KMS-11 (cell line): ENCODE measurements at regions not wholly inside any gene's neighbourhood (a gene's known extent, or its start where the extent isn't known, plus 50 kb on each side); places are given as distances from the start of the nearest gene placed in this dataset.

Experiments
- H2AFZ ChIP-seq: fragments of 200-600 bp; sonication (generic); 2 replicates; pipeline ENCODE4 v1.6.1; 2016; ENCODE audit warnings: antibody characterized with exemption, mixed run types, low read depth
- H3K27ac ChIP-seq: fragments of 200-600 bp; sonication (generic); 2 replicates; pipeline ENCODE4 v1.6.1; 2016; ENCODE audit warnings: mild to moderate bottlenecking, mixed run types
- H3K27me3 ChIP-seq: fragments of 200-600 bp; sonication (generic); 2 replicates; pipeline ENCODE4 v1.6.1; 2017; ENCODE audit warnings: mild to moderate bottlenecking, low read depth, mixed run types, moderate library complexity; ENCODE audit not compliant: insufficient read depth
- H3K36me3 ChIP-seq: fragments of 200-600 bp; sonication (generic); 2 replicates; pipeline ENCODE4 v1.6.1; 2017; ENCODE audit warnings: mild to moderate bottlenecking, mixed run types; ENCODE audit not compliant: insufficient read depth
- H3K4me1 ChIP-seq: fragments of 200-600 bp; sonication (generic); 2 replicates; pipeline ENCODE4 v1.6.1; 2016; ENCODE audit warnings: mild to moderate bottlenecking, low read depth, mixed run types; ENCODE audit not compliant: poor library complexity, severe bottlenecking
- H3K4me2 ChIP-seq: fragments of 200-600 bp; sonication (generic); 2 replicates; pipeline ENCODE4 v1.7.0; 2016; ENCODE audit warnings: mild to moderate bottlenecking, mixed run types
- H3K4me3 ChIP-seq: fragments of 200-600 bp; sonication (generic); IDR thresholded peaks from 2 replicates; pipeline ENCODE4 v1.6.1; 2017; ENCODE audit warnings: low read depth, low read length, mixed read lengths; ENCODE audit not compliant: insufficient read depth
- H3K79me2 ChIP-seq: fragments of 200-600 bp; sonication (generic); 2 replicates; pipeline ENCODE4 v1.6.1; 2016; ENCODE audit warnings: low read depth, mixed run types; ENCODE audit not compliant: insufficient read depth
- H3K9ac ChIP-seq: fragments of 200-600 bp; sonication (generic); 2 replicates; pipeline ENCODE4 v1.6.1; 2016; ENCODE audit warnings: mild to moderate bottlenecking, mixed run types
- H4K20me1 ChIP-seq: fragments of 200-600 bp; sonication (generic); 2 replicates; pipeline ENCODE4 v1.6.1; 2016; ENCODE audit warnings: mild to moderate bottlenecking, mixed run types; ENCODE audit not compliant: insufficient read depth
- TF ChIP-seq, protein P1 (sequence below): fragments of 200-600 bp; sonication (generic); conservative IDR thresholded peaks from 2 replicates; pipeline ENCODE4 v1.6.1; 2017; ENCODE audit warnings: low read depth, mild to moderate bottlenecking, antibody characterized with exemption, low read length, moderate library complexity, mixed read lengths

DNA sequence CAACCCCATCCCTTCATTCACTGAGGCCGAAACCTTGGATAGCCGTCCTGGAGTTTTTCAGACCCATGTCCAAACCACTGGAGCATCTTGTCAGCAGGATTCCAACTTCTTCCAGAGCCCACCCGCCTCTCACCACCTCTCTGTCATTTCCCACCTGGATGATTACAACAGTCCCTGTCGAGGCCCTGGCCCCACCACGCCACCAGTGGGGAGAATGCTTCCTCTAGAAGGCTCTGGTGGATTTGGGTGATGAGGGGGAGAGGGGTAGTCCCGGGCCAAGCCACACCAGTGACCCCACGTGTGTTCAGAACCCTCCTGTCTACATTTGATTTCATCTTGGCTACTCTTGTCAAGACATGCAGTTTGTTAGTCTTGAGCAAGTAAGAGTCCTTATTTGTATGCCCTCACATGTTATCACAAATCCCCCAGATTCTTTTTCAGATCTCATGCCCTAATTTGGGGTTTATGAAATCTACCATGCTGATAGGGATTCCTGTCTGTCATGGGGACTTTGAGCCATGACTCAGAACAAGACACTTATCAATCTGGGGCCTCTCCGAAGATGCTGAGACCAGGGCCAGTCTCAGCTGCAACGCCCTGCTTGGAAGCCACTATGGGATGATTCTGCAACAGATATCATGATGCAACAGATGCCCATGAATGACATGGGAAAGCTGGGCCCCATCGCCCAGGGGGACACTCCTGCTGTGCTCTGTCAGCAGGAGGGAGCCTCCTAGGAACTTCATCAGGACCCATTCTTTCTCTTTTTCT, 186.1 kb downstream of the ZFP36L2 start:
- Histone ChIP-seq H3K4me1 (no peaks in the 10 kb centered on the region), H3K9ac (no peak overlapping the region), H3K4me3 (no peak overlapping the region), H4K20me1 (no peaks in the 10 kb centered on the region), H3K79me2 (no peaks in the 10 kb centered on the region), H3K36me3 (no peaks in the 10 kb centered on the region), H2AFZ (no peak overlapping the region), H3K4me2 (no peak overlapping the region), H3K27me3 (no peaks in the 10 kb centered on the region), H3K27ac (no peak overlapping the region)
- TF ChIP-seq, protein P1, sequence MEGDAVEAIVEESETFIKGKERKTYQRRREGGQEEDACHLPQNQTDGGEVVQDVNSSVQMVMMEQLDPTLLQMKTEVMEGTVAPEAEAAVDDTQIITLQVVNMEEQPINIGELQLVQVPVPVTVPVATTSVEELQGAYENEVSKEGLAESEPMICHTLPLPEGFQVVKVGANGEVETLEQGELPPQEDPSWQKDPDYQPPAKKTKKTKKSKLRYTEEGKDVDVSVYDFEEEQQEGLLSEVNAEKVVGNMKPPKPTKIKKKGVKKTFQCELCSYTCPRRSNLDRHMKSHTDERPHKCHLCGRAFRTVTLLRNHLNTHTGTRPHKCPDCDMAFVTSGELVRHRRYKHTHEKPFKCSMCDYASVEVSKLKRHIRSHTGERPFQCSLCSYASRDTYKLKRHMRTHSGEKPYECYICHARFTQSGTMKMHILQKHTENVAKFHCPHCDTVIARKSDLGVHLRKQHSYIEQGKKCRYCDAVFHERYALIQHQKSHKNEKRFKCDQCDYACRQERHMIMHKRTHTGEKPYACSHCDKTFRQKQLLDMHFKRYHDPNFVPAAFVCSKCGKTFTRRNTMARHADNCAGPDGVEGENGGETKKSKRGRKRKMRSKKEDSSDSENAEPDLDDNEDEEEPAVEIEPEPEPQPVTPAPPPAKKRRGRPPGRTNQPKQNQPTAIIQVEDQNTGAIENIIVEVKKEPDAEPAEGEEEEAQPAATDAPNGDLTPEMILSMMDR: no peak

DNA sequence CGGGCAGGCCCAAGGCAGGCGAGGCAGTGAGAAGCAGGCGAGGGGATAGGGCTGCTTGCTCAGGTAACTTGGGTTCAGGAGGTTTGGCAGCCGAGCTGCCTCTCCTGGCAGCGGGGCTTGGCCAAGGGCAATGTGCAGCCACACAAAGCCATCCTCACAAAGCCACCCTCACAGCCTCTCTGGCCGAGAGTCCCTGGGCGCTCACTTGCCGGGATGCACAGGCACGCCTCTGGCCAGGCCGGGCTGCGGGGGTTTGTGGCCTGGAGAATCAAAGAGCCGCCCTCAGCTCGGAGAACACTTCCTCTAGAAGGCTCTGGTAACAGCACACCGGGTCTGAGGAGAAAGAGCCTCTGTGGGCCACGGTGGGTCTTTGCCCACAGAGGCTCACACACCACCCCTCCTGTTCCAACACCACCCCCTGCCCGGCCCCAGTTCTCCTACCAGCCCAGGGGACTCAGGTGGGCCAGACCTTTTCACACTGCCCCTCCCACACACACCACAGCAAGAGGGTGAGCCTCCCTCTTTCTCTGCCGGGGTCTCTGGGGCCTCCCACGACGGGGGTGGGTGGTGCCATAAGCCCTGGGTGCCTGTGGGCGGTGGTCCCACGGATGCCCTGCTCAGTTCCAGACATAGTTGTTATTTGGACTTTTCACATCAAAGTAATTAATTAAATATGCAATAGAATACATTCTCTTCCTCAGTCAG, 186.9 kb downstream of the ZFP36L2 start:
- Histone ChIP-seq H3K9ac (no peak overlapping the region), H2AFZ (no peak overlapping the region), H3K36me3 (no peaks in the 10 kb centered on the region), H3K27ac (no peak overlapping the region), H3K27me3 (no peaks in the 10 kb centered on the region), H3K4me1 (no peaks in the 10 kb centered on the region), H4K20me1 (no peaks in the 10 kb centered on the region), H3K4me3 (no peak overlapping the region), H3K79me2 (no peaks in the 10 kb centered on the region), H3K4me2 (no peak overlapping the region)
- TF ChIP-seq, protein P1: no peak

DNA sequence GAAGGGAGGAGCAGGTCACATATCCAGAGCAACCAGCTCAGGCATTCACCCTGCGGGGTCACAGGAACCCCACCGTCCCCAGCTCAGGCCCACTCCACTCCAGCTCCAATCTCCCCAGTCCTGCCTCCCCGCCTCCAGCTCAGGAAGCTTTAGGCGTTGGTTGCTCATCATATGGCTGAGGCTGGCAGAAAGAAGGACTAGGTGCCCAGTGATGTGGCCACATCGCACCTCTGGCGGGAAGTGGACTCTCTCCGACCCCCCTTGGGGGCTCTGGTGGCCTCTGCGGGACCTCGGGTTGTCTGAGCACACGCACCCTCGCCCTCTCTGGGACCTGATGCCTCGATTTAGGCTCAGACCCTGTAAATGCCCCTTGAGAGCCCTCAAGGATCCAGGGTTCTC, 187.7 kb downstream of the ZFP36L2 start:
- Histone ChIP-seq H3K79me2 (no peaks in the 10 kb centered on the region), H3K4me1 (no peaks in the 10 kb centered on the region), H3K9ac (no peak overlapping the region), H4K20me1 (no peaks in the 10 kb centered on the region), H3K4me3 (no peak overlapping the region), H3K27ac (no peak overlapping the region), H3K36me3 (no peaks in the 10 kb centered on the region), H2AFZ (no peak overlapping the region), H3K4me2 (no peak overlapping the region), H3K27me3 (no peaks in the 10 kb centered on the region)
- TF ChIP-seq, protein P1: no peak

DNA sequence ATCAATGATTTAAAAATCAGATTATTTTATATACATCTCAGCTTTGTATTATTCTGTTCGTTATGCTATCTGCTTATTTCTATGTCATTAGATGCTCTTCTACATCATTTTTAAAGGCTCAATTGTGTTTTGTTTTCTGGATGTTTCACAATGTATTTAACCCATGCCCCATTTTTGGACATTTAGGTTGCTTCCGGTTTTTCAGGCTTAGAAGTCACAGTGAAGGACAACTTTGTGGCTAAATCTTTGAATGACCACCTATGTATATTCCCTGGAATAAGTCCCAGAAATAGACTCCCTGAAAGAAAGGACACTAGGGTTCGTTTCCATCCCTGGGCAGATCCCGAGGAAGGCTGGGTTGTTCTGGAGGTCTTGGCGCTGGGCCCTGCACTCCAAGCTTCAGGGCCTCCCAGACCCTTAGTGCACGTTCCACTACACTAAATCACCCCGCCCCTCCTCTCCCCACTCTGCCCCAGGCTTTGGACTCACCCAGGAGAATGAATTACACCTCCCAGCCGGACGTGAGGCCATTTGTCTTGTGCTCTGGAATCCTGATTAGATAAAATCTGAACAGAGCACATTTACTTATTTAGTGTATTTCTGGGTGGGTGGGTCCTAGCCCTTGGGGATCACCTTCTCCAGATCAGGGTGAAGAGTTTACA, 188.2 kb downstream of the ZFP36L2 start:
- Histone ChIP-seq H3K4me3 (no peak overlapping the region), H3K9ac (no peak overlapping the region), H3K79me2 (no peaks in the 10 kb centered on the region), H3K27ac (no peak overlapping the region), H4K20me1 (no peaks in the 10 kb centered on the region), H2AFZ (no peak overlapping the region), H3K27me3 (no peaks in the 10 kb centered on the region), H3K36me3 (no peaks in the 10 kb centered on the region), H3K4me1 (no peaks in the 10 kb centered on the region), H3K4me2 (no peak overlapping the region)
- TF ChIP-seq, protein P1: no peak
